ENCODE measurements at regions not wholly inside any gene's neighbourhood (a gene's known extent, or its start where the extent isn't known, plus 50 kb on each side); places are given as distances from the start of the nearest gene placed in this dataset.

GRCh38 chr6:164057876-164058275, 643.4 kb downstream of the QKI start:
- H3K27ac ChIP-seq (ENCODE audit: extremely low read length, insufficient read depth, low read length): no peak overlapping the region
- H3K36me3 ChIP-seq (replicated peaks in 1 of 2; ENCODE audit: control insufficient read depth in 1 of 2, insufficient read depth in 2 of 2, low read length in 2 of 2): no peaks in the 10 kb centered on the region
- in situ Hi-C loops (cut with HindIII; ENCODE audit: extremely low pct_ligation_motif_present, low pct_unique_long_range_greater_than_20kb) (no loop called here), intact Hi-C loops (cut with micrococcal nuclease; ENCODE audit: unreplicated experiment) (no loop called here)
- H3K27me3 ChIP-seq (ENCODE audit: control insufficient read depth in 1 of 2, insufficient read depth in 2 of 2, low read length in 2 of 2): 0 out of 5 replicates have a peak, but pooled peaks cover 0 to 3% of the 10 kb centered on the region in 2 experiments
- H3K9me3 ChIP-seq (ENCODE audit: low read length): no peaks in the 10 kb centered on the region
- H3K4me1 ChIP-seq (ENCODE audit: insufficient read depth, low read length): no peaks in the 10 kb centered on the region
- TF ChIP-seq PRMT3 (CRISPR knock-in tag; IDR thresholded peaks at IDR 0.05; ENCODE audit: borderline replicate concordance, low read depth): no peak
- no peak for TF ChIP-seq MLLT10 (CRISPR knock-in tag; IDR thresholded peaks at IDR 0.05)
- TF ChIP-seq MTA3 (CRISPR knock-in tag; IDR thresholded peaks at IDR 0.05): no peak
- no peak for TF ChIP-seq ZNF720 (CRISPR knock-in tag; IDR thresholded peaks at IDR 0.05)
- no peak for TF ChIP-seq POLR2AphosphoS2 (IDR thresholded peaks at IDR 0.05; ENCODE audit: low read depth, low read length)
- TF ChIP-seq ZNF672 (CRISPR knock-in tag; IDR thresholded peaks at IDR 0.05): no peak
- no peak for TF ChIP-seq GABPA (IDR thresholded peaks at IDR 0.05; ENCODE audit: low read depth, low read length)
- no peak for TF ChIP-seq GABPA (CRISPR knock-in tag; IDR thresholded peaks at IDR 0.05; ENCODE audit: low read depth)
- no peak for TF ChIP-seq RBM39 (IDR thresholded peaks at IDR 0.05; ENCODE audit: low read depth, low read length, poor library complexity, severe bottlenecking)
- no peak for TF ChIP-seq ZKSCAN8 (CRISPR knock-in tag; IDR thresholded peaks at IDR 0.05; ENCODE audit: borderline replicate concordance)
- TF ChIP-seq ZFAT (CRISPR knock-in tag; conservative IDR thresholded peaks at IDR 0.05): no peak
- TF ChIP-seq IKZF1 (IDR thresholded peaks at IDR 0.05): no peak
- no peak for TF ChIP-seq THAP7 (CRISPR knock-in tag; IDR thresholded peaks at IDR 0.05)
- no peak for TF ChIP-seq TARDBP (CRISPR knock-in tag; IDR thresholded peaks at IDR 0.05)
- no peak for TF ChIP-seq HDAC2 (CRISPR knock-in tag; IDR thresholded peaks at IDR 0.05)
- no peak for TF ChIP-seq ZNF326 (CRISPR knock-in tag; IDR thresholded peaks at IDR 0.05; ENCODE audit: borderline replicate concordance)
- TF ChIP-seq, protein P1, sequence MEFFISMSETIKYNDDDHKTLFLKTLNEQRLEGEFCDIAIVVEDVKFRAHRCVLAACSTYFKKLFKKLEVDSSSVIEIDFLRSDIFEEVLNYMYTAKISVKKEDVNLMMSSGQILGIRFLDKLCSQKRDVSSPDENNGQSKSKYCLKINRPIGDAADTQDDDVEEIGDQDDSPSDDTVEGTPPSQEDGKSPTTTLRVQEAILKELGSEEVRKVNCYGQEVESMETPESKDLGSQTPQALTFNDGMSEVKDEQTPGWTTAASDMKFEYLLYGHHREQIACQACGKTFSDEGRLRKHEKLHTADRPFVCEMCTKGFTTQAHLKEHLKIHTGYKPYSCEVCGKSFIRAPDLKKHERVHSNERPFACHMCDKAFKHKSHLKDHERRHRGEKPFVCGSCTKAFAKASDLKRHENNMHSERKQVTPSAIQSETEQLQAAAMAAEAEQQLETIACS (CRISPR knock-in tag; IDR thresholded peaks at IDR 0.05): no peak
- TF ChIP-seq YY1 (IDR thresholded peaks at IDR 0.05; ENCODE audit: insufficient read depth, insufficient replicate concordance, low read depth, low read length): no peak
- TF ChIP-seq, protein P2, sequence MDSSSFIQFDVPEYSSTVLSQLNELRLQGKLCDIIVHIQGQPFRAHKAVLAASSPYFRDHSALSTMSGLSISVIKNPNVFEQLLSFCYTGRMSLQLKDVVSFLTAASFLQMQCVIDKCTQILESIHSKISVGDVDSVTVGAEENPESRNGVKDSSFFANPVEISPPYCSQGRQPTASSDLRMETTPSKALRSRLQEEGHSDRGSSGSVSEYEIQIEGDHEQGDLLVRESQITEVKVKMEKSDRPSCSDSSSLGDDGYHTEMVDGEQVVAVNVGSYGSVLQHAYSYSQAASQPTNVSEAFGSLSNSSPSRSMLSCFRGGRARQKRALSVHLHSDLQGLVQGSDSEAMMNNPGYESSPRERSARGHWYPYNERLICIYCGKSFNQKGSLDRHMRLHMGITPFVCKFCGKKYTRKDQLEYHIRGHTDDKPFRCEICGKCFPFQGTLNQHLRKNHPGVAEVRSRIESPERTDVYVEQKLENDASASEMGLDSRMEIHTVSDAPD (CRISPR knock-in tag; IDR thresholded peaks at IDR 0.05): no peak
- TF ChIP-seq, protein P3, sequence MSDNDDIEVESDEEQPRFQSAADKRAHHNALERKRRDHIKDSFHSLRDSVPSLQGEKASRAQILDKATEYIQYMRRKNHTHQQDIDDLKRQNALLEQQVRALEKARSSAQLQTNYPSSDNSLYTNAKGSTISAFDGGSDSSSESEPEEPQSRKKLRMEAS (IDR thresholded peaks at IDR 0.05): no peak
- H3K4me3 ChIP-seq (replicated peaks in 1 of 3; ENCODE audit: insufficient read depth in 1 of 3, low read depth in 2 of 3, low read length in 3 of 3): no peak overlapping the region
- POLR2A ChIA-PET: no interaction called here
- FAIRE-seq (no peak), DNase-seq (ENCODE audit: low spot score) (no peak), ATAC-seq (no peak)
- H3K9ac ChIP-seq (ENCODE audit: insufficient read depth, low read depth, low read length): no peak overlapping the region
- no peaks in the 10 kb centered on the region for H3K79me2 ChIP-seq (ENCODE audit: insufficient read depth, low read length)
- H3K4me2 ChIP-seq (ENCODE audit: low read depth, low read length): no peak overlapping the region
- WGBS (ENCODE audit: low lambda C conversion rate): 0% methylated on average over 5 of the region's 5 CpGs
- no peak overlapping the region for H2AFZ ChIP-seq (ENCODE audit: low read length)
- no peaks in the 10 kb centered on the region for H4K20me1 ChIP-seq (ENCODE audit: insufficient read depth, low read length)
- BruUV-seq (replicated peaks): no TSS peak
- CTCF ChIA-PET (ENCODE audit: low intra/inter-chr PET ratio, low total read pairs): no interaction called here

Data from HepG2 (cell line).